Vagina (tissue), 2 donors: ENCODE measurements at regions not wholly inside any gene's neighbourhood (a gene's known extent, or its start where the extent isn't known, plus 50 kb on each side); places are given as distances from the start of the nearest gene placed in this dataset.

Source experiments
- DNase-seq, 2 donors: peaks; one replicate each; pipeline ENCODE4 v3.0.0-alpha.2; 2017; ENCODE audit errors: extremely low spot score in 2 of 2
- H3K27ac ChIP-seq: fragments of 200-600 bp; sonication (generic); one replicate; pipeline ENCODE4 v1.5.1; 2019
- H3K27me3 ChIP-seq: fragments of 200-600 bp; sonication (generic); one replicate; pipeline ENCODE4 v1.5.1; 2019
- H3K36me3 ChIP-seq, 2 donors: fragments of 200-600 bp; sonication (generic); one replicate each; pipeline ENCODE4 v1.5.1; 2017 to 2019
- H3K4me1 ChIP-seq: fragments of 200-600 bp; sonication (generic); one replicate; pipeline ENCODE4 v1.5.1; 2019
- H3K4me3 ChIP-seq, 2 donors: fragments of 200-600 bp; sonication (generic); 1 replicate in 1 of 2; 2 replicates in 1 of 2; pipeline ENCODE4 v1.5.1; 2016 to 2019
- H3K9me3 ChIP-seq: fragments of 200-600 bp; sonication (generic); one replicate; pipeline ENCODE4 v1.5.1; 2019
- POLR2A ChIP-seq, 2 donors: fragments of 450-650 bp; IDR thresholded peaks; one replicate each; pipeline ENCODE4 v1.6.1; 2017; ENCODE audit warnings: antibody characterized with exemption in 2 of 2, mild to moderate bottlenecking in 2 of 2, moderate library complexity in 2 of 2
- POLR2AphosphoS5 ChIP-seq, 2 donors: sonication (generic); formaldehyde crosslinking; IDR thresholded peaks; one replicate each; pipeline ENCODE4 v1.9.0; 2017; ENCODE audit warnings: antibody characterized with exemption in 2 of 2, mild to moderate bottlenecking in 2 of 2, low read depth in 1 of 2; ENCODE audit not compliant: insufficient read depth in 1 of 2
- intact Hi-C: fragments of 100-400 bp; cut with DNase I; formaldehyde crosslinking; loops from one replicate; pipeline ENCODE4 v1.15.1; 2023
- TF ChIP-seq, protein P1 (sequence below), 3 experiments: fragments of 450-650 bp in 2 of 3; fragments of 200-600 bp in 1 of 3; sonication (generic) in 1 of 3; IDR thresholded peaks; one replicate each; pipeline ENCODE4 v1.5.1; 2017 to 2019; ENCODE audit warnings: antibody characterized with exemption in 3 of 3, mild to moderate bottlenecking in 2 of 3, moderate library complexity in 2 of 3

DNA sequence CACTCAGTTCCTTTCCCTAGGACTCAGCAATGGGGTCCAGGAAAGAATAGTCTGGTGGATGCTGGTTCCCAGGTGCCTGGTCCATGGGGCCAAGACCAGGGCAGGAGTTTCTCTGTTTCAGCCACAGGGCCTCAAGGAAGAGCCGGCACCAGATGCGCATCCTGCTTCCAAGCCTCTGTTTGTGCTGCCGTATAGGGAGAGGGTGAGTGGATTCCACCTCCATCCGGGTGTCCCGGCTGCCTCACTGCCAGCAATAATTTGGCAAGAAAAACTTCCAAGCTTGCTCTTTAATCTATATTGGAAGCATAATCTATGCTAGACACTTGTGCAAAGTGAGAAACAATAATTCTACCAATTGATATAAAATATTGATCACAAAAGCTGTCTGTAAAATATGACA, 261.2 kb upstream of the HS6ST1 start:
- H3K4me3 ChIP-seq = no peak overlapping the region
- H3K27me3 ChIP-seq = no peaks in the 10 kb centered on the region
- H3K36me3 ChIP-seq = no peaks in the 10 kb centered on the region
- no peaks in the 10 kb centered on the region for H3K9me3 ChIP-seq
- no peak overlapping the region for H3K27ac ChIP-seq
- intact Hi-C loops = no loop called here
- no peak for TF ChIP-seq POLR2A (IDR thresholded peaks at IDR 0.05)
- TF ChIP-seq POLR2AphosphoS5 (IDR thresholded peaks at IDR 0.05; ENCODE audit: insufficient read depth in 1 of 2, low read depth in 1 of 2) = no peak
- TF ChIP-seq, protein P1, sequence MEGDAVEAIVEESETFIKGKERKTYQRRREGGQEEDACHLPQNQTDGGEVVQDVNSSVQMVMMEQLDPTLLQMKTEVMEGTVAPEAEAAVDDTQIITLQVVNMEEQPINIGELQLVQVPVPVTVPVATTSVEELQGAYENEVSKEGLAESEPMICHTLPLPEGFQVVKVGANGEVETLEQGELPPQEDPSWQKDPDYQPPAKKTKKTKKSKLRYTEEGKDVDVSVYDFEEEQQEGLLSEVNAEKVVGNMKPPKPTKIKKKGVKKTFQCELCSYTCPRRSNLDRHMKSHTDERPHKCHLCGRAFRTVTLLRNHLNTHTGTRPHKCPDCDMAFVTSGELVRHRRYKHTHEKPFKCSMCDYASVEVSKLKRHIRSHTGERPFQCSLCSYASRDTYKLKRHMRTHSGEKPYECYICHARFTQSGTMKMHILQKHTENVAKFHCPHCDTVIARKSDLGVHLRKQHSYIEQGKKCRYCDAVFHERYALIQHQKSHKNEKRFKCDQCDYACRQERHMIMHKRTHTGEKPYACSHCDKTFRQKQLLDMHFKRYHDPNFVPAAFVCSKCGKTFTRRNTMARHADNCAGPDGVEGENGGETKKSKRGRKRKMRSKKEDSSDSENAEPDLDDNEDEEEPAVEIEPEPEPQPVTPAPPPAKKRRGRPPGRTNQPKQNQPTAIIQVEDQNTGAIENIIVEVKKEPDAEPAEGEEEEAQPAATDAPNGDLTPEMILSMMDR (IDR thresholded peaks at IDR 0.05) = no peak
- no peaks in the 10 kb centered on the region for H3K4me1 ChIP-seq
- DNase-seq = no peak

DNA sequence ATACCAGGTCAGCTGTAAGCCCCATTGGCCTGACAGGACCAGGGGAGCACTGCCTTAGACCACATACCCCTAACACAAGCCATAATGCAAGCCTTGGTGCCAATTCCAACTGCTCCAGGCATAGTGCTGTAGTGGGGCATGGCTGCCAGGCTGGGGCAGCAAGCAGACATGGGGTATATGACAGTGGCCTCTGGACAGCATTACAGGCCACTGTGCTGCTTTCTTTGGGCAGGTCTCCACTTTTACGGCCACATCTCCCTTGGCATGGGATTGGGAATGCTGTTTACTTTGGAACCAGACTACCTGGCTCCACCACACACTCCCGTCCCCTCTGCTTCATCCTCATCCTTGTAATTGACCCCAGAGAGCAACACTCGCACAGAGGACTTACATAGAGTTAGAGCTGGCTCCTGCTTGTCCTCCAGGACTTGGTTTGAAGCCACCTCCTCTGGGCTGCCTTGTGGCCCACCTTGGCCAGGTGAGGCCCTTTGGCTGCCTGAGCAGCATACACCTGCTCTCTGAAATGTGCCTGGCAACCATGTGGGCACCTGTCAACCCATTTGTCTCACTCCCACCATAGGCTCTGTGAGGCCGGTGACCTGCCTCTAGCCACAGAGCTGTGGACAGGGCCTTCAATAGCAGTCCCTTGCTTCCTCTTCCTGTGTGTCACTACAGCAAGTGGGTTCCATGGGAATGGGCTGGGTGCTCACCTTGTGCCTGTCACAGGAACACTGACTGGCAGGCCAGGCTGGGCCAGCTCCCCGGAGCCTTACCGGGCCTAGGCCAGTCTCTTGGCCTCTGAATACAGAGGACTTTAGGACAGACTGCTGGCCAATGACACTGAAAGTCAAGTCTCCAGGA, 262.6 kb upstream of the HS6ST1 start:
- H3K27ac ChIP-seq = no peak overlapping the region
- no peaks in the 10 kb centered on the region for H3K27me3 ChIP-seq
- TF ChIP-seq POLR2A (IDR thresholded peaks at IDR 0.05) (no peak), POLR2AphosphoS5 (IDR thresholded peaks at IDR 0.05; ENCODE audit: insufficient read depth in 1 of 2, low read depth in 1 of 2) (no peak)
- TF ChIP-seq, protein P1 (IDR thresholded peaks at IDR 0.05) = no peak
- no peak overlapping the region for H3K4me3 ChIP-seq
- no peaks in the 10 kb centered on the region for H3K9me3 ChIP-seq
- DNase-seq = peak in 1 of 2 donors; percentile 95
- intact Hi-C loops = no loop called here
- no peaks in the 10 kb centered on the region for H3K4me1 ChIP-seq
- H3K36me3 ChIP-seq = no peaks in the 10 kb centered on the region

DNA sequence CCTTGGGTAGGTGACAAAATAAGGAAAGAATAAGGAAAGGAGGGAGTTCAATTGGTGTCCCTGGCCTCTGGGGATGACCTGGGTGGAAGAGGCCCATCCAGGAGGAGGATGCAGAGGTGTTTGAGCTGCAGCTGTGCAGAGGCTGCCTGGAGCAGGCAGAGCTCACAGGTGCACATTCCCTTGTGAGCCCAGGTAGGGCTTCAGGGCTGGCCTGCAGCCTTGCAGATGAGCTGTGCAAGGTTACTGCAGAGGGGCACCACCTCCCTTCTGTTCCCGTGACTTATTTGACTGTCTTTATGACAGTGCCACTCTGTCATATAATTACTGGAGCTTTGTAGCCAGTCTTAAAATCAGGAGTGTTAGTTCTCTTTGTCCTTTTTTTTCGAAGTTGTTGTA, 263.2 kb upstream of the HS6ST1 start:
- TF ChIP-seq, protein P1 (IDR thresholded peaks at IDR 0.05) = no peak
- TF ChIP-seq POLR2AphosphoS5 (IDR thresholded peaks at IDR 0.05; ENCODE audit: insufficient read depth in 1 of 2, low read depth in 1 of 2) (no peak), POLR2A (IDR thresholded peaks at IDR 0.05) (no peak)
- intact Hi-C loops = no loop called here
- no peak overlapping the region for H3K27ac ChIP-seq
- H3K4me3 ChIP-seq = no peak overlapping the region
- H3K27me3 ChIP-seq = no peaks in the 10 kb centered on the region
- H3K9me3 ChIP-seq = no peaks in the 10 kb centered on the region
- H3K4me1 ChIP-seq = no peaks in the 10 kb centered on the region
- DNase-seq = no peak
- no peaks in the 10 kb centered on the region for H3K36me3 ChIP-seq

DNA sequence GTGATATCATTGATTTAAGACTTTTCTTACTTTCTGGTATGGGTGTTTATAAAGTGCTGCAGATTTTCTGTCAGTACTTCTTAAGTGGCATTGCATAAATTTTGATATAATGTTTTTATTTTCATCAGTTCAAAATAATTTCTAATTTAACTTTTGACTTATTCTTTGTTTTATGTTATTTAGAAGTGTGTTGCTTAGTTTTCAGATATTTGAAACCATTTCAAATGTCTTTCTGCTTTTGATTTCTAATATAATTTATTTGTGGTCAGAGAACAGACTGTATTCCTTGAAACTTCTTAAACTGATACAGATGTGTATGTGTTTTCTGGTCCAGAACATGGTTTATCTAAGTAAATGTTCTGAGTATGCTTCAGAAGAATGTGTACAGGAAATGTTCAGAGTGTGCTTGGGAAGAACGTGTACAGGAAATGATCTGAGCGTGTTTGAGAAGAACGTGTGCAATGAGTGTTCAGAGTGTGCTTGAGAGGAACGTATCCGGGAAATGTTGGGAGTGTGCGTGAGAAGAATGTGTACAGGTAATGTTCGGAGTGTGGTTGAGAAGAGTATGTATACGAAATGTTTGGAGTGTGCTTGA, 265.7 kb upstream of the HS6ST1 start:
- Histone ChIP-seq H3K4me1 (no peaks in the 10 kb centered on the region), H3K36me3 (no peaks in the 10 kb centered on the region), H3K9me3 (no peaks in the 10 kb centered on the region), H3K4me3 (no peak overlapping the region), H3K27me3 (no peaks in the 10 kb centered on the region), H3K27ac (no peak overlapping the region)
- intact Hi-C loops = no loop called here
- no peak for TF ChIP-seq POLR2A (IDR thresholded peaks at IDR 0.05)
- TF ChIP-seq, protein P1 (IDR thresholded peaks at IDR 0.05) = no peak
- no peak for TF ChIP-seq POLR2AphosphoS5 (IDR thresholded peaks at IDR 0.05; ENCODE audit: insufficient read depth in 1 of 2, low read depth in 1 of 2)
- no peak for DNase-seq

DNA sequence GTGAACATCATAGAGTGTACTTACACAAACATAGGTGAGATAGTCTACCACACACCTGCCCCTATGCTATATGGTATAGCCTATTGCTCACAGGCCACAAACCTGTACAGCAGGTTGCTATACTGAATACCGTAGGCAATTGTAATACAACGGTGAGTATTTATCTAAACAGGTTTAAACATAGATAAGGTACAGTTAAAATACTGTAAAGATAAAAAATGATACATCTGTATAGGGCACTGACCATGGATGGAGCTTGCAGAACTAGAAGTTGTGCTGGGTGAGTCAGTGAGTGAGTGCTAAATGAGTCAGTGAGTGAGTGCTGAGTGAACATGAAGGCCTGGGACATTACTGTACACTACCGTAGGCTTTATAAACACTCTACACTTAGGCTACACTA, 267.0 kb upstream of the HS6ST1 start:
- no peaks in the 10 kb centered on the region for H3K9me3 ChIP-seq
- H3K4me3 ChIP-seq = no peak overlapping the region
- intact Hi-C loops = no loop called here
- no peaks in the 10 kb centered on the region for H3K36me3 ChIP-seq
- no peak overlapping the region for H3K27ac ChIP-seq
- TF ChIP-seq, protein P1 (IDR thresholded peaks at IDR 0.05) = no peak
- TF ChIP-seq POLR2AphosphoS5 (IDR thresholded peaks at IDR 0.05; ENCODE audit: insufficient read depth in 1 of 2, low read depth in 1 of 2) (no peak), POLR2A (IDR thresholded peaks at IDR 0.05) (no peak)
- no peaks in the 10 kb centered on the region for H3K27me3 ChIP-seq
- H3K4me1 ChIP-seq = no peaks in the 10 kb centered on the region
- no peak for DNase-seq
